GM23248 (cell line): ENCODE measurements at regions not wholly inside any gene's neighbourhood (a gene's known extent, or its start where the extent isn't known, plus 50 kb on each side); places are given as distances from the start of the nearest gene placed in this dataset.

ENCODE experiments used
- EZH2 ChIP-seq: fragments of 200-600 bp; sonication (generic); IDR thresholded peaks from 2 replicates; pipeline ENCODE4 v1.6.1; 2018; ENCODE audit warnings: antibody characterized with exemption, mild to moderate bottlenecking; ENCODE audit not compliant: insufficient read depth, poor library complexity, severe bottlenecking
- EZH2phosphoT487 ChIP-seq: fragments of 200-600 bp; sonication (generic); IDR thresholded peaks from 2 replicates; pipeline ENCODE4 v1.6.1; 2018; ENCODE audit warnings: antibody characterized with exemption, moderate library complexity, mild to moderate bottlenecking, low read depth; ENCODE audit not compliant: insufficient read depth

DNA sequence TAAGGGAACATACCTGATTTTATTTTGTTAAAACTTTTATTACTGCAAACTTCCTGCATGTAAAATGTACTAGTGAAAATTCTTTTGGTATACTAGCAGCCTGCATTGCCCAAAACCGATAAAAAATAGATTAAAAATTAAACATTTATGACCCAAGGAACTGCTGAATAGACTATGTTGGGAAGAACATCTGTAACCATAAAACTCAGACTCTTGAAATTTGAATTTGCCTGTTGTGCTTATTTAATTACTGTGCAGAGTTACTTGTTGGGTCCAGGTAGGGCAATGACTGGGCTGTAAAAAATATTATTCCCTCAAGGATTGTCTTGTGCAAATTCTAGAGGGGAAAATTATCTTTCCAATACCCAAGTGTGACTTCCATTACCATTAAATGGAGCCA, 193.5 kb upstream of the PITRM1 start:
- TF ChIP-seq EZH2phosphoT487 (no peak), EZH2 (no peak)
